K562 (cell line): ENCODE measurements at regions not wholly inside any gene's neighbourhood (a gene's known extent, or its start where the extent isn't known, plus 50 kb on each side); places are given as distances from the start of the nearest gene placed in this dataset.

ENCODE experiments used
- ATAC-seq: fragments of 200-7000 bp; cut with Tn5 transposase; 3 replicates; pipeline ENCODE4 v1.9.1; 2020; ENCODE audit warnings: moderate library complexity
- BruUV-seq: library from RNA; stranded (reverse); fragments of 400-500 nt; replicated peaks from 2 replicates; lab custom pipeline; 2021; lab: Mats Ljungman, UMichigan
- CTCF ChIA-PET: fragments of 300-600 bp; formaldehyde crosslinking; extraction: SDS; loops from one replicate; lab custom pipeline; 2021; ENCODE audit warnings: low intra/inter-chr PET ratio; lab: Yijun Ruan, JAX
- POLR2A ChIA-PET: fragments of 300-600, 350-650 bp; sonication (Branson Sonifier 250); formaldehyde crosslinking; extraction: SDS; loops from one replicate; lab custom pipeline; 2021; ENCODE audit warnings: antibody characterized with exemption, inconsistent platforms; lab: Yijun Ruan, JAX
- DNase-seq, 4 experiments: peaks; one replicate each; pipeline versions ENCODE4 v3.0.0 to v3.0.0-alpha.2; 2011 to 2018; ENCODE audit warnings: low spot score in 3 of 4, mixed read lengths in 3 of 4; ENCODE audit errors: extremely low read depth in 1 of 4
- FAIRE-seq: peaks from 2 replicates; lab custom pipeline; 2011; peaks lifted over from hg19 to GRCh38; lab: Jason Lieb, UNC
- H2AFZ ChIP-seq: 2 replicates; pipeline ENCODE4 v1.6.0; 2011; ENCODE audit warnings: low read depth, low read length, control low read depth, inconsistent platforms
- H3K27ac ChIP-seq: fragments of 200-600 bp; 3 replicates; pipeline ENCODE4 v1.8.0; 2011; ENCODE audit warnings: low read depth, mild to moderate bottlenecking, control low read depth, inconsistent platforms, low read length, moderate library complexity, mixed read lengths; ENCODE audit errors: extremely low read depth
- H3K27me3 ChIP-seq, 2 experiments: fragments of 300-600 bp in 1 of 2; 2 replicates in 1 of 2; 3 replicates in 1 of 2; pipeline versions ENCODE4 v1.6.0 to v1.8.0; 2011; ENCODE audit warnings: inconsistent platforms in 2 of 2, low read length in 2 of 2, mild to moderate bottlenecking in 1 of 2, mixed read lengths in 1 of 2, moderate library complexity in 1 of 2; ENCODE audit not compliant: control insufficient read depth in 2 of 2, insufficient read depth in 2 of 2
- H3K36me3 ChIP-seq: fragments of 300-600 bp; 3 replicates; pipeline ENCODE4 v1.8.0; 2011; ENCODE audit warnings: mild to moderate bottlenecking, low read length, inconsistent platforms; ENCODE audit not compliant: control insufficient read depth, insufficient read depth
- H3K4me1 ChIP-seq, 2 experiments: fragments of 200-600 bp in 1 of 2; replicated peaks in 1 of 2; 2 replicates in 1 of 2; 3 replicates in 1 of 2; pipeline versions ENCODE4 v1.5.1 to v1.8.0; 2011; ENCODE audit warnings: inconsistent platforms in 2 of 2, low read length in 2 of 2, mild to moderate bottlenecking in 1 of 2, mixed read lengths in 1 of 2, moderate library complexity in 1 of 2; ENCODE audit not compliant: control insufficient read depth in 2 of 2, insufficient read depth in 2 of 2
- H3K4me2 ChIP-seq: 2 replicates; pipeline ENCODE4 v1.6.1; 2011; ENCODE audit warnings: low read length, control low read depth, inconsistent platforms, mixed read lengths; ENCODE audit not compliant: insufficient read depth
- H3K4me3 ChIP-seq: fragments of 200-600 bp; sonication (generic), shearing (Covaris generic); 2 replicates; pipeline ENCODE4 v1.5.1; 2016; ENCODE audit warnings: control low read depth, inconsistent platforms
- H3K79me2 ChIP-seq: fragments of 200-600 bp; 3 replicates; pipeline ENCODE4 v1.8.0; 2011; ENCODE audit warnings: low read length, inconsistent platforms; ENCODE audit not compliant: control insufficient read depth, insufficient read depth
- H3K9ac ChIP-seq, 2 experiments: 2 replicates each; pipeline versions ENCODE4 v1.6.0 to v1.6.1; 2011; ENCODE audit warnings: low read depth in 2 of 2, low read length in 2 of 2, control low read depth in 1 of 2, inconsistent platforms in 1 of 2, mild to moderate bottlenecking in 1 of 2, mixed read lengths in 1 of 2; ENCODE audit not compliant: insufficient read depth in 1 of 2
- H3K9me1 ChIP-seq: one replicate; pipeline ENCODE4 v1.6.0; 2011; ENCODE audit warnings: inconsistent platforms, mild to moderate bottlenecking, low read length, moderate library complexity; ENCODE audit not compliant: control insufficient read depth, insufficient read depth
- H3K9me3 ChIP-seq: replicated peaks from 2 replicates; pipeline ENCODE4 v1.5.1; 2011; ENCODE audit warnings: low read depth, low read length, inconsistent platforms; ENCODE audit not compliant: control insufficient read depth, insufficient read depth
- H4K20me1 ChIP-seq: replicated peaks from 2 replicates; pipeline ENCODE4 v1.6.1; 2011; ENCODE audit warnings: low read length, inconsistent platforms, mixed read lengths; ENCODE audit not compliant: control insufficient read depth, insufficient read depth
- CBFB ChIP-seq: sonication (generic); formaldehyde crosslinking; IDR thresholded peaks from 2 replicates; pipeline ENCODE4 v1.4.0; 2020; ENCODE audit warnings: mild to moderate bottlenecking, missing genetic modification reagents
- CCNT2 ChIP-seq: IDR thresholded peaks from 2 replicates; pipeline ENCODE4 v1.6.1; 2011; ENCODE audit warnings: borderline replicate concordance, low read depth, mild to moderate bottlenecking, moderate library complexity, mixed read lengths, low read length; ENCODE audit not compliant: insufficient read length; ENCODE audit errors: extremely low read depth
- CHD4 ChIP-seq: fragments of 200-600 bp; sonication (generic); IDR thresholded peaks from 3 replicates; pipeline ENCODE4 v1.6.1; 2012; ENCODE audit warnings: low read depth, mild to moderate bottlenecking, mixed read lengths, low read length, inconsistent platforms; ENCODE audit not compliant: insufficient read depth, insufficient replicate concordance, poor library complexity, severe bottlenecking
- MLX ChIP-seq, 2 experiments: fragments of 450-650 bp in 1 of 2; sonication (generic) in 1 of 2; formaldehyde crosslinking; conservative IDR thresholded peaks; 2 replicates each; pipeline versions ENCODE4 v1.4.0 to v1.8.1; 2020 to 2022; ENCODE audit warnings: mild to moderate bottlenecking in 1 of 2, missing genetic modification reagents in 1 of 2
- NR2C2 ChIP-seq, 2 experiments: fragments of 200-800 bp in 1 of 2; sonication (Bioruptor generic) in 1 of 2; sonication (generic) in 1 of 2; formaldehyde crosslinking in 1 of 2; IDR thresholded peaks; 2 replicates each; pipeline versions ENCODE4 v1.6.1 to v1.8.0; 2016 to 2022; ENCODE audit warnings: mild to moderate bottlenecking in 1 of 2, missing compliant biosample characterization in 1 of 2, missing genetic modification characterization in 1 of 2, missing genetic modification reagents in 1 of 2
- NR3C1 ChIP-seq: sonication (generic); formaldehyde crosslinking; IDR thresholded peaks from 2 replicates; pipeline ENCODE4 v1.8.1; 2022; ENCODE audit warnings: missing genetic modification reagents
- ZFP30 ChIP-seq: fragments of 250-450 bp; sonication (Bioruptor Pico); IDR thresholded peaks from 2 replicates; pipeline ENCODE4 v1.8.0; 2022; ENCODE audit warnings: moderate library complexity, mild to moderate bottlenecking, inconsistent platforms, borderline replicate concordance
- ZNF717 ChIP-seq: fragments of 250-450 bp; sonication (Bioruptor Pico); IDR thresholded peaks from 2 replicates; pipeline ENCODE4 v1.5.0; 2021
- ZNF830 ChIP-seq: fragments of 250-450 bp; sonication (Bioruptor Pico); IDR thresholded peaks from 2 replicates; pipeline ENCODE4 v1.5.0; 2021; ENCODE audit warnings: mild to moderate bottlenecking
- WGBS: fragments of 100-300 bp; shearing (Covaris generic); methylation state at CpG from one replicate; pipeline ENCODE4 v1.1.6; 2016; ENCODE audit warnings: low coverage, mixed read lengths; ENCODE audit not compliant: insufficient coverage; ENCODE audit errors: missing lambda C conversion rate; 5-methylcytosine and 5-hydroxymethylcytosine counted together
- in situ Hi-C: fragments of 300-500 bp; cut with MboI; formaldehyde crosslinking; loops from 4 replicates; pipeline ENCODE4 v1.15.0; 2018; ENCODE audit warnings: inconsistent platforms, mixed read lengths
- intact Hi-C: fragments of 100-400 bp; cut with micrococcal nuclease; formaldehyde crosslinking; loops from 2 replicates; pipeline ENCODE4 v1.14.2; 2022
- TF ChIP-seq, protein P1 (sequence below): fragments of 450-650 bp; formaldehyde crosslinking; IDR thresholded peaks from 2 replicates; pipeline ENCODE4 v1.4.0; 2020; ENCODE audit warnings: mild to moderate bottlenecking, moderate library complexity
- TF ChIP-seq, protein P2 (sequence below): IDR thresholded peaks from 3 replicates; pipeline ENCODE4 v1.6.1; 2011; ENCODE audit warnings: borderline replicate concordance, mild to moderate bottlenecking, moderate library complexity; ENCODE audit not compliant: insufficient read length; ENCODE audit errors: extremely low read depth
- TF ChIP-seq, protein P3 (sequence below), 2 experiments: IDR thresholded peaks; 2 replicates each; pipeline ENCODE4 v1.6.1; 2011; ENCODE audit warnings: borderline replicate concordance in 1 of 2, control low read depth in 1 of 2, low read depth in 1 of 2, low read length in 1 of 2, mild to moderate bottlenecking in 1 of 2, mixed read lengths in 1 of 2, moderate library complexity in 1 of 2; ENCODE audit not compliant: insufficient read depth in 1 of 2, insufficient read length in 1 of 2, poor library complexity in 1 of 2, severe bottlenecking in 1 of 2; ENCODE audit errors: extremely low read depth in 1 of 2

DNA sequence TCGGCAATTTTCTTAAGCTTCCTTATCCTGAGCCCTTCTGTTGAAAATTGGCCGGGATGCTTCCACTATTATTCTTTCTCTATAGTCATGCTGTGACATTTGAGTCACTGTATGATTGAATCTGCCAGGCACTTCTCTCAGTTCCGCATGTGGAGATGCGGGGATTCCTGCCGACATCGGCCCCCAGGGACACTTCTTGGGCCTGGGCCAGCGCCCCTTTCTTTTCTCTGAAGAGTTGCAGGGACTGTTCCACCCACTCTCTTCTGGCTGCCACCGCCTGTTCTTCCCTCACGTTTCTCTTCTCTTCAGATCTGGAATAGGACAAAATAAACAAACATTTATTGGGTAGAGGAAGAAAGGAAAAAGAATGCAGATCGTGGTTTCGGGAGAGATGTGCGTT is 310.1 kb downstream of the ETNK1 start:
- no TSS peak for BruUV-seq

More for the DNA sequence above, 310.1 kb downstream of the ETNK1 start:
- Histone ChIP-seq H3K36me3 (no peaks in the 10 kb centered on the region), H3K4me2 (peak overlapping the region; percentile 11; the same call in 1 of the 2 replicates), H3K79me2 (no peaks in the 10 kb centered on the region), H3K27me3 (peaks cover 11 to 19% of the 10 kb centered on the region in 2 experiments; a peak in 4 of 5 replicates), H3K4me3 (no peak overlapping the region), H3K27ac (no peak overlapping the region), H3K9me3 (no peaks in the 10 kb centered on the region; the same call in 1 of the 2 replicates), H4K20me1 (no peaks in the 10 kb centered on the region), H3K4me1 (no peaks in the 10 kb centered on the region), H2AFZ (0 out of 2 replicates have a peak overlapping the region, but pooled peaks have one; percentile 45), H3K9me1 (no peaks in the 10 kb centered on the region), H3K9ac (no peak overlapping the region)
- TF ChIP-seq, protein P1, sequence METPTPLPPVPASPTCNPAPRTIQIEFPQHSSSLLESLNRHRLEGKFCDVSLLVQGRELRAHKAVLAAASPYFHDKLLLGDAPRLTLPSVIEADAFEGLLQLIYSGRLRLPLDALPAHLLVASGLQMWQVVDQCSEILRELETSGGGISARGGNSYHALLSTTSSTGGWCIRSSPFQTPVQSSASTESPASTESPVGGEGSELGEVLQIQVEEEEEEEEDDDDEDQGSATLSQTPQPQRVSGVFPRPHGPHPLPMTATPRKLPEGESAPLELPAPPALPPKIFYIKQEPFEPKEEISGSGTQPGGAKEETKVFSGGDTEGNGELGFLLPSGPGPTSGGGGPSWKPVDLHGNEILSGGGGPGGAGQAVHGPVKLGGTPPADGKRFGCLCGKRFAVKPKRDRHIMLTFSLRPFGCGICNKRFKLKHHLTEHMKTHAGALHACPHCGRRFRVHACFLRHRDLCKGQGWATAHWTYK (CRISPR knock-in tag): no peak
- TF ChIP-seq MLX (CRISPR knock-in tag; conservative IDR thresholded peaks at IDR 0.05): no peak
- TF ChIP-seq NR2C2 (CRISPR knock-in tag; IDR thresholded peaks at IDR 0.05): no peak
- TF ChIP-seq NR2C2 (tag; IDR thresholded peaks at IDR 0.05): no peak
- TF ChIP-seq ZNF717 (CRISPR knock-in tag): no peak
- no peak for TF ChIP-seq CHD4
- TF ChIP-seq, protein P2, sequence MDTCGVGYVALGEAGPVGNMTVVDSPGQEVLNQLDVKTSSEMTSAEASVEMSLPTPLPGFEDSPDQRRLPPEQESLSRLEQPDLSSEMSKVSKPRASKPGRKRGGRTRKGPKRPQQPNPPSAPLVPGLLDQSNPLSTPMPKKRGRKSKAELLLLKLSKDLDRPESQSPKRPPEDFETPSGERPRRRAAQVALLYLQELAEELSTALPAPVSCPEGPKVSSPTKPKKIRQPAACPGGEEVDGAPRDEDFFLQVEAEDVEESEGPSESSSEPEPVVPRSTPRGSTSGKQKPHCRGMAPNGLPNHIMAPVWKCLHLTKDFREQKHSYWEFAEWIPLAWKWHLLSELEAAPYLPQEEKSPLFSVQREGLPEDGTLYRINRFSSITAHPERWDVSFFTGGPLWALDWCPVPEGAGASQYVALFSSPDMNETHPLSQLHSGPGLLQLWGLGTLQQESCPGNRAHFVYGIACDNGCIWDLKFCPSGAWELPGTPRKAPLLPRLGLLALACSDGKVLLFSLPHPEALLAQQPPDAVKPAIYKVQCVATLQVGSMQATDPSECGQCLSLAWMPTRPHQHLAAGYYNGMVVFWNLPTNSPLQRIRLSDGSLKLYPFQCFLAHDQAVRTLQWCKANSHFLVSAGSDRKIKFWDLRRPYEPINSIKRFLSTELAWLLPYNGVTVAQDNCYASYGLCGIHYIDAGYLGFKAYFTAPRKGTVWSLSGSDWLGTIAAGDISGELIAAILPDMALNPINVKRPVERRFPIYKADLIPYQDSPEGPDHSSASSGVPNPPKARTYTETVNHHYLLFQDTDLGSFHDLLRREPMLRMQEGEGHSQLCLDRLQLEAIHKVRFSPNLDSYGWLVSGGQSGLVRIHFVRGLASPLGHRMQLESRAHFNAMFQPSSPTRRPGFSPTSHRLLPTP: no peak
- no peak for TF ChIP-seq NR3C1 (CRISPR knock-in tag)
- no peak for TF ChIP-seq ZFP30 (CRISPR knock-in tag)
- TF ChIP-seq, protein P3, sequence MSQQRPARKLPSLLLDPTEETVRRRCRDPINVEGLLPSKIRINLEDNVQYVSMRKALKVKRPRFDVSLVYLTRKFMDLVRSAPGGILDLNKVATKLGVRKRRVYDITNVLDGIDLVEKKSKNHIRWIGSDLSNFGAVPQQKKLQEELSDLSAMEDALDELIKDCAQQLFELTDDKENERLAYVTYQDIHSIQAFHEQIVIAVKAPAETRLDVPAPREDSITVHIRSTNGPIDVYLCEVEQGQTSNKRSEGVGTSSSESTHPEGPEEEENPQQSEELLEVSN (IDR thresholded peaks at IDR 0.05; ENCODE audit: borderline replicate concordance in 1 of 2, extremely low read depth in 1 of 2, insufficient read depth in 1 of 2, insufficient read length in 1 of 2, low read depth in 1 of 2, low read length in 1 of 2, poor library complexity in 1 of 2, severe bottlenecking in 1 of 2): no peak
- TF ChIP-seq CCNT2: no peak
- no peak for TF ChIP-seq ZNF830 (CRISPR knock-in tag)
- TF ChIP-seq CBFB (CRISPR knock-in tag): no peak
- POLR2A ChIA-PET: no interaction called here
- intact Hi-C loops (no loop called here), in situ Hi-C loops (no loop called here)
- DNase-seq: no peak
- peak; percentile 58 for ATAC-seq
- CTCF ChIA-PET: no interaction called here
- FAIRE-seq: no peak
- 1% methylated on average over 11 of the region's 12 CpGs for WGBS
